PC-9 (cell line): ENCODE measurements at regions not wholly inside any gene's neighbourhood (a gene's known extent, or its start where the extent isn't known, plus 50 kb on each side); places are given as distances from the start of the nearest gene placed in this dataset.

Experiments used
- BruUV-seq: library from RNA; stranded (reverse); fragments of 400-500 nt; replicated peaks from 2 replicates; lab custom pipeline; 2021; lab: Mats Ljungman, UMichigan
- CTCF ChIA-PET: fragments of 300-600 bp; sonication (Branson Sonifier 250); formaldehyde crosslinking; loops from one replicate; lab custom pipeline; 2022; ENCODE audit warnings: antibody characterized with exemption; lab: Charles Lee
- POLR2A ChIA-PET: fragments of 300-600 bp; sonication (Branson Sonifier 250); formaldehyde crosslinking; loops from one replicate; lab custom pipeline; 2022; ENCODE audit warnings: antibody characterized with exemption; ENCODE audit not compliant: unreplicated experiment; lab: Charles Lee
- DNase-seq, 2 experiments: peaks; one replicate each; pipeline versions ENCODE4 v3.0.0 to v3.0.0-alpha.2; 2015 to 2022; ENCODE audit warnings: mixed read lengths in 1 of 2
- H2AFZ ChIP-seq: fragments of 200-600 bp; sonication (generic); 2 replicates; pipeline ENCODE4 v1.8.1; 2017; ENCODE audit warnings: antibody characterized with exemption
- H3F3A ChIP-seq: fragments of 200-600 bp; sonication (generic); 2 replicates; pipeline ENCODE4 v1.8.1; 2017; ENCODE audit warnings: antibody characterized with exemption, mild to moderate bottlenecking, low read depth; ENCODE audit not compliant: insufficient read depth
- H3K27ac ChIP-seq: fragments of 200-600 bp; sonication (generic); 2 replicates; pipeline ENCODE4 v1.6.1; 2016; ENCODE audit warnings: mixed run types
- H3K27me3 ChIP-seq: fragments of 200-600 bp; sonication (generic); 2 replicates; pipeline ENCODE4 v1.6.1; 2016; ENCODE audit warnings: low read depth, mixed run types; ENCODE audit not compliant: insufficient read depth
- H3K36me3 ChIP-seq: fragments of 200-600 bp; sonication (generic); 2 replicates; pipeline ENCODE4 v1.6.1; 2016; ENCODE audit warnings: low read depth, mixed run types
- H3K4me1 ChIP-seq: fragments of 200-600 bp; sonication (generic); replicated peaks from 2 replicates; pipeline ENCODE4 v1.6.1; 2016; ENCODE audit warnings: mixed run types; ENCODE audit not compliant: insufficient read depth
- H3K4me2 ChIP-seq: fragments of 200-600 bp; sonication (generic); 2 replicates; pipeline ENCODE4 v1.6.1; 2017; ENCODE audit warnings: mixed run types
- H3K4me3 ChIP-seq: fragments of 200-600 bp; sonication (generic); 2 replicates; pipeline ENCODE4 v1.6.1; 2016; ENCODE audit warnings: mixed run types
- H3K79me2 ChIP-seq: fragments of 200-600 bp; sonication (generic); 2 replicates; pipeline ENCODE4 v1.6.1; 2017; ENCODE audit warnings: low read depth, mixed run types
- H3K9me2 ChIP-seq: fragments of 200-600 bp; sonication (generic); 2 replicates; pipeline ENCODE4 v1.8.1; 2017; ENCODE audit warnings: mild to moderate bottlenecking; ENCODE audit not compliant: insufficient read depth
- H3K9me3 ChIP-seq: fragments of 200-600 bp; sonication (generic); 2 replicates; pipeline ENCODE4 v1.8.1; 2016; ENCODE audit warnings: low read depth; ENCODE audit not compliant: insufficient read depth
- H4K20me1 ChIP-seq: fragments of 200-600 bp; sonication (generic); 2 replicates; pipeline ENCODE4 v1.8.1; 2017; ENCODE audit not compliant: insufficient read depth
- EZH2 ChIP-seq: fragments of 200-600 bp; sonication (generic); IDR thresholded peaks from 2 replicates; pipeline ENCODE4 v1.8.0; 2017; ENCODE audit warnings: antibody characterized with exemption, low read depth
- intact Hi-C: fragments of 100-400 bp; cut with micrococcal nuclease; formaldehyde crosslinking; loops from one replicate; pipeline ENCODE4 v1.10.0; 2022; ENCODE audit not compliant: unreplicated experiment
- TF ChIP-seq, protein P1 (sequence below): fragments of 200-600 bp; sonication (generic); conservative IDR thresholded peaks from 2 replicates; pipeline ENCODE4 v1.6.1; 2017; ENCODE audit warnings: mixed run types, antibody characterized with exemption, mild to moderate bottlenecking, moderate library complexity

DNA sequence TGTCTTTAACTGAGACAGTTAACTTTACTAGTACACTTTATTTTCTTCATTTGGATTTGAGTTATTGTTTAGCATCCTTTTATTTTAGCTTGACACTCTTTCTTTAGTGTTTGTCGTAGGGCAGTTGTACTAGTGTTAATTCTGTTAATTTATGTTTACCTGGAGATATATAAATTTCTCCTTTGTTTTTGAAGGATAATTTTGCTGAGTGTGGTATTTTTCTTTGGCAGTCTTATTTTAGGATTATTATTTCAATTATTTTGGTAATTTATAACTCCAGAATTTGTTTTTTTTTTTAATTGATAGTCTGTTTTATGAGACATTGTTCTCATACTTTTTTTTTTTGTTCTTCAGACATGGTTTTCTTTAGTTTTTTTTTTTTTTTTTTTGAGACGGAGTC, 73.8 kb upstream of the CHODL start:
- no peaks in the 10 kb centered on the region for H4K20me1 ChIP-seq
- ChIA-PET POLR2A (no interaction called here), CTCF (no interaction called here)
- H3K79me2 ChIP-seq: no peaks in the 10 kb centered on the region
- no peaks in the 10 kb centered on the region for H3F3A ChIP-seq
- 0 out of 2 replicates have a peak, but pooled peaks cover 4% of the 10 kb centered on the region for H3K9me2 ChIP-seq
- BruUV-seq: no TSS peak
- TF ChIP-seq EZH2: no peak
- TF ChIP-seq, protein P1, sequence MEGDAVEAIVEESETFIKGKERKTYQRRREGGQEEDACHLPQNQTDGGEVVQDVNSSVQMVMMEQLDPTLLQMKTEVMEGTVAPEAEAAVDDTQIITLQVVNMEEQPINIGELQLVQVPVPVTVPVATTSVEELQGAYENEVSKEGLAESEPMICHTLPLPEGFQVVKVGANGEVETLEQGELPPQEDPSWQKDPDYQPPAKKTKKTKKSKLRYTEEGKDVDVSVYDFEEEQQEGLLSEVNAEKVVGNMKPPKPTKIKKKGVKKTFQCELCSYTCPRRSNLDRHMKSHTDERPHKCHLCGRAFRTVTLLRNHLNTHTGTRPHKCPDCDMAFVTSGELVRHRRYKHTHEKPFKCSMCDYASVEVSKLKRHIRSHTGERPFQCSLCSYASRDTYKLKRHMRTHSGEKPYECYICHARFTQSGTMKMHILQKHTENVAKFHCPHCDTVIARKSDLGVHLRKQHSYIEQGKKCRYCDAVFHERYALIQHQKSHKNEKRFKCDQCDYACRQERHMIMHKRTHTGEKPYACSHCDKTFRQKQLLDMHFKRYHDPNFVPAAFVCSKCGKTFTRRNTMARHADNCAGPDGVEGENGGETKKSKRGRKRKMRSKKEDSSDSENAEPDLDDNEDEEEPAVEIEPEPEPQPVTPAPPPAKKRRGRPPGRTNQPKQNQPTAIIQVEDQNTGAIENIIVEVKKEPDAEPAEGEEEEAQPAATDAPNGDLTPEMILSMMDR: no peak
- H3K4me3 ChIP-seq: no peak overlapping the region
- H3K27me3 ChIP-seq: no peaks in the 10 kb centered on the region
- no peak overlapping the region for H2AFZ ChIP-seq
- no peak for DNase-seq
- H3K9me3 ChIP-seq: no peaks in the 10 kb centered on the region
- no peaks in the 10 kb centered on the region for H3K36me3 ChIP-seq
- no peaks in the 10 kb centered on the region for H3K4me1 ChIP-seq
- intact Hi-C loops: no loop called here
- H3K4me2 ChIP-seq: no peak overlapping the region
- H3K27ac ChIP-seq: no peak overlapping the region

DNA sequence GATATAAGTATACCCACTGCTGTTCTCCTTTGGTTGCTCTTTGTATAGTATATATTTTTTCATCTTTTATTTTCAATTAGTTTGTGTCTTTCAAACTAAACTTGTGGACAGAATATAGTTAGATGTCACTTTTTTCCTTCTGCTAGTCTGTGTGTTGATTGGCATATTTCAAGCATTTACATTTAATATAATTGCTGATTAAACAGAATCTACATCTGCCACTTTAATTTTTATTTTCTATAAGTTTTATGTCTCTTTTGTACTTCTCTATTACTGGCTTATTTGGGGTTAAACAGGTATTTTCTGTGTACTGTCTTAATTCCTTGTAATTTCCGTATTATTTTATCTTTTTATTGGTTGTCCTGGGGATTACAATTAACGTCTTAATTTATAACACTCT, 74.4 kb upstream of the CHODL start:
- no peak for DNase-seq
- Histone ChIP-seq H3K4me1 (no peaks in the 10 kb centered on the region), H3K9me2 (0 out of 2 replicates have a peak, but pooled peaks cover 4% of the 10 kb centered on the region), H3K27me3 (no peaks in the 10 kb centered on the region), H3K79me2 (no peaks in the 10 kb centered on the region), H3K27ac (no peak overlapping the region), H4K20me1 (no peaks in the 10 kb centered on the region), H3K4me2 (no peak overlapping the region), H2AFZ (no peak overlapping the region), H3F3A (no peaks in the 10 kb centered on the region), H3K36me3 (no peaks in the 10 kb centered on the region), H3K4me3 (no peak overlapping the region), H3K9me3 (no peaks in the 10 kb centered on the region)
- intact Hi-C loops: no loop called here
- BruUV-seq: no TSS peak
- no peak for TF ChIP-seq EZH2
- TF ChIP-seq, protein P1: no peak
- ChIA-PET CTCF (no interaction called here), POLR2A (no interaction called here)

DNA sequence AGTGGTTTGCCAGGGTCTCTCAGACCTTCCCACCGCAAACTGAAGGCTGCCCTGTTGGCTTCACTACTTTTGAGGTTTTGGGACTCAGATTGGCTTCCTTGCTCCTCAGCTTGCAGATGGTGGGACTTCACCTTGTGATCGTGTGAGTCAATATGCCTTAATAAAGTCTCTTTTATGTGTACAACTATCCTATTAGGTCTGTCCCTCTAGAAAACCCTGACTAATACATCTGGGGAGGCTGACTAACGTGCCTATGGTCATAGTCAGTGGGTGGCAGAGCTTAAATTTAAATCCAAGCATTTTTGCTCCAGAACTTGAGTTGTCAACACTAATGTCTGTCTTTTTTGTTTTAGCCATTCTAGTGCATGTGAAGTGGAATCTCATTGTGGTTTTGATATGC, 76.5 kb upstream of the CHODL start:
- CTCF ChIA-PET: no interaction called here
- no peak for DNase-seq
- H3K4me1 ChIP-seq: no peaks in the 10 kb centered on the region

More for the DNA sequence above, 76.5 kb upstream of the CHODL start:
- POLR2A ChIA-PET: no interaction called here
- Histone ChIP-seq H3K79me2 (no peaks in the 10 kb centered on the region), H3K27me3 (no peaks in the 10 kb centered on the region), H3K27ac (no peak overlapping the region), H3F3A (no peaks in the 10 kb centered on the region), H3K9me3 (no peaks in the 10 kb centered on the region), H2AFZ (no peak overlapping the region), H3K36me3 (no peaks in the 10 kb centered on the region), H3K4me3 (no peak overlapping the region), H3K4me2 (no peak overlapping the region), H3K9me2 (0 out of 2 replicates have a peak, but pooled peaks cover 4% of the 10 kb centered on the region), H4K20me1 (no peaks in the 10 kb centered on the region)
- intact Hi-C loops: no loop called here
- TF ChIP-seq, protein P1: no peak
- no peak for TF ChIP-seq EZH2
- no TSS peak for BruUV-seq
